ENCODE measurements at regions not wholly inside any gene's neighbourhood (a gene's known extent, or its start where the extent isn't known, plus 50 kb on each side); places are given as distances from the start of the nearest gene placed in this dataset.

GRCh38 chr13:63463782-63464610, 2048.3 kb upstream of the PCDH20 start:
- Histone ChIP-seq H3F3A (ENCODE audit: control insufficient read depth, insufficient read depth) (no peaks in the 10 kb centered on the region), H3K4me1 (ENCODE audit: control insufficient read depth, low read length) (peaks cover 9% of the 10 kb centered on the region), H3K27me3 (ENCODE audit: control insufficient read depth, low read length) (no peaks in the 10 kb centered on the region), H3K4me3 (ENCODE audit: low read length) (no peak overlapping the region), H3K9me3 (ENCODE audit: control insufficient read depth, insufficient read depth, low read length) (no peaks in the 10 kb centered on the region; the same call in 1 of the 2 replicates), H3K79me2 (ENCODE audit: control insufficient read depth, low read length) (no peaks in the 10 kb centered on the region), H4K20me1 (ENCODE audit: control insufficient read depth, insufficient read depth, low read depth, low read length) (no peaks in the 10 kb centered on the region), H3K36me3 (ENCODE audit: control insufficient read depth, low read length) (no peaks in the 10 kb centered on the region), H3K4me2 (ENCODE audit: low read length) (no peak overlapping the region), H3K9me2 (replicated peaks; ENCODE audit: control insufficient read depth, low read length) (no peaks in the 10 kb centered on the region), H3K27ac (ENCODE audit: low read depth, low read length) (no peak overlapping the region)
- no peak for TF ChIP-seq EZH2phosphoT487 (IDR thresholded peaks at IDR 0.05; ENCODE audit: borderline replicate concordance, low read length)
- no peak for TF ChIP-seq CTCF (IDR thresholded peaks at IDR 0.05; ENCODE audit: low read depth, low read length, poor library complexity, severe bottlenecking)

- Histone ChIP-seq H3F3A (ENCODE audit: control insufficient read depth, insufficient read depth) (no peaks in the 10 kb centered on the region), H3K27ac (ENCODE audit: low read depth, low read length) (no peak overlapping the region), H3K36me3 (ENCODE audit: control insufficient read depth, low read length) (no peaks in the 10 kb centered on the region), H3K27me3 (ENCODE audit: control insufficient read depth, low read length) (no peaks in the 10 kb centered on the region), H3K4me1 (ENCODE audit: control insufficient read depth, low read length) (peaks cover 17% of the 10 kb centered on the region), H3K4me3 (ENCODE audit: low read length) (no peak overlapping the region), H4K20me1 (ENCODE audit: control insufficient read depth, insufficient read depth, low read depth, low read length) (no peaks in the 10 kb centered on the region), H3K9me3 (ENCODE audit: control insufficient read depth, insufficient read depth, low read length) (no peaks in the 10 kb centered on the region; the same call in 1 of the 2 replicates), H3K4me2 (ENCODE audit: low read length) (no peak overlapping the region), H3K79me2 (ENCODE audit: control insufficient read depth, low read length) (no peaks in the 10 kb centered on the region), H3K9me2 (replicated peaks; ENCODE audit: control insufficient read depth, low read length) (no peaks in the 10 kb centered on the region)
- TF ChIP-seq CTCF (IDR thresholded peaks at IDR 0.05; ENCODE audit: low read depth, low read length, poor library complexity, severe bottlenecking) (no peak), EZH2phosphoT487 (IDR thresholded peaks at IDR 0.05; ENCODE audit: borderline replicate concordance, low read length) (no peak)
Measured at GRCh38 chr13:63460462-63461090, 2044.9 kb upstream of the PCDH20 start.

GRCh38 chr13:63457186-63457585, 2041.5 kb upstream of the PCDH20 start:
- H3K36me3 ChIP-seq (ENCODE audit: control insufficient read depth, low read length) = no peaks in the 10 kb centered on the region
- H3K9me2 ChIP-seq (replicated peaks; ENCODE audit: control insufficient read depth, low read length) = no peaks in the 10 kb centered on the region
- no peaks in the 10 kb centered on the region for H3F3A ChIP-seq (ENCODE audit: control insufficient read depth, insufficient read depth)
- peaks cover 9% of the 10 kb centered on the region for H3K4me1 ChIP-seq (ENCODE audit: control insufficient read depth, low read length)
- no peaks in the 10 kb centered on the region for H3K79me2 ChIP-seq (ENCODE audit: control insufficient read depth, low read length)
- no peaks in the 10 kb centered on the region for H4K20me1 ChIP-seq (ENCODE audit: control insufficient read depth, insufficient read depth, low read depth, low read length)
- no peak overlapping the region for H3K27ac ChIP-seq (ENCODE audit: low read depth, low read length)
- no peak overlapping the region for H3K4me2 ChIP-seq (ENCODE audit: low read length)
- H3K9me3 ChIP-seq (ENCODE audit: control insufficient read depth, insufficient read depth, low read length) = no peaks in the 10 kb centered on the region; the same call in 1 of the 2 replicates
- TF ChIP-seq EZH2phosphoT487 (IDR thresholded peaks at IDR 0.05; ENCODE audit: borderline replicate concordance, low read length) (no peak), CTCF (IDR thresholded peaks at IDR 0.05; ENCODE audit: low read depth, low read length, poor library complexity, severe bottlenecking) (no peak)
- no peak overlapping the region for H3K4me3 ChIP-seq (ENCODE audit: low read length)
- no peaks in the 10 kb centered on the region for H3K27me3 ChIP-seq (ENCODE audit: control insufficient read depth, low read length)
